Renal cortical epithelial cell (primary cell): ENCODE measurements at regions not wholly inside any gene's neighbourhood (a gene's known extent, or its start where the extent isn't known, plus 50 kb on each side); places are given as distances from the start of the nearest gene placed in this dataset.
A peak's percentile ranks its signal among the peaks of the same experiment; 100 is the strongest.

Experiments
- DNase-seq: peaks from one replicate; pipeline ENCODE4 v3.0.0-alpha.2; 2011; ENCODE audit warnings: low read depth

DNA sequence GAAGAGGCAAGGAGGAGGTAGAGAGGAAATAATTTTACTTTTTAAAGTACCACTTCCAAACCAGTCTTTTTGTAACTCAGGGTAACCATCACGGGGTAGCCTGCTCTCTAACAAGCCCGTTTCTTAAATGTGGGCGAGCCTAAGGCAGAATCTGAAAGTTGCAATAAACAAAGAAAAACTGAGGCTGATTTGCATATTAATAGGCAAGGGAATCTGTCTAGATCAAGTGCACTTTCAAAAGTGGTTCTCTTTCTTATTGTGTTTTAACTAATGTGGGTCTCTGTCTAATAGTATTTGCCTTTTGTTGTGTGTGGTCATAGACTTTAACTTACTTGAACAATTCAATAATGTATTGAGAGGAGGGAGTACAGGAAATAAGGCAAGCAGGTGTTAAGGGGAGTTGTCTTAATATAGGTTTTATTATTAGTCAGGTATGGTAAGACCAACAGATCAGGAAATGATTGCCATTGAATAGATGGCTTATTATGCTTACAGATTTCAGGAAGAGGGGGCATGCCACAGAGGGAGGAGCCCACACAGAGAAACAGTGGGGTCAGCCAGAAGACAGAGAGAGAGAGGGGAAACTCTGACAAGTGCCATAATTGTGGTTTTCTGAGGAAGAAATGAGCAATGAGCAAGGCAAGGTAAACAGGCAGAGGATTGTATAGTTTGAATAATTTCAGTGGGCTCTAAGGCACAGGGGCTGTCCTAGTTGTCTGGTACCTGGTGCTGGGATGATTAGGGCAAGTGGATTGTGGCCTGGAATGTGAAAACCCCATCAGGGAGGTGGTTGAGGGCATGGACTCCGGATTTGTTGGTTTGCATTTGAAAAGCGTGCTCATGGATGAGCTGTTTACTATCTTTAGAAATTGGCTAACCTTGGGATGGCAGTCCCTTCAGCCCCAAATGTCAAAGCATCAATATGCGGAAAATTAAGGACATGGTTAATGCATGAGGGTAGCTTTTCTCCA, 237.2 kb downstream of the TOX3 start:
- no peak for DNase-seq

DNA sequence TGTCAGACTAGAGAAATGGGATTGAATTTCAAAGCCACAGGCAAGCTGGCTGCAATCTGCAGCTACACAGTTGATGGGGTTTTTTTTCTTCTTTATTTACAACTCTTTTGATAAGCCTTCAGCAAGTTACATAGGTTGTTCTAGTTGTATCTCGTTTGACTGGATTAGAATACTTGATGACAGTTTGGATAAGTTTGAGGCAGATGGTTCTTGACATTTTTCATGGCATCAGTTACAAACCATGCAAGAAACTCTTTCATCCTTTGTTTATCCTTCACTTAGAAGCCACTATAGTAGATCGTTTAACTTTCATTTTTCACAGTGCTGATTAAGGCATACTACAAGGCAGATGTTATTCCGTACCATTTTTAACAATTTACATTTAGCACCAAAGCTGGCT, 238.9 kb downstream of the TOX3 start:
- no peak for DNase-seq

DNA sequence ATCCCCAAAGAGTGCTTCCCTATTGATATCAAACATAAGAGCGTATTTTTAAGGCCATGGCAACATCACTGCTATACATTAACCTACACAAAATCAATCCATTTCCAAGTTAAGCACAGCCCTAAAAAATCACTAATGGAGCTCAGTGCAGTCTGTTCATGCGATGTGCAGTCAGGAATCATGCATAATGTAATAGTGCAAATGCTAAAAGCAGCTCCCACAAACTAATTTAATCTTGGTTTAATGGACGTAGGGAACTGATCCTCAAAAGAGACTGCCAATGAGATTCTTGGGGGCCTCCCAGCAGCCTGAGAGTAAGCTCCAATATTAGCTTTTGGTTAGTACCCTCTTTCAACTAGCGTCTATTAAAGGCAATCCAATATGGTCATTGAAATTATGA, 245.9 kb downstream of the TOX3 start:
- DNase-seq: no peak

- no peak for DNase-seq
These were observed 248.2 kb downstream of the TOX3 start for GRCh38 chr16:52298769-52299168.

DNA sequence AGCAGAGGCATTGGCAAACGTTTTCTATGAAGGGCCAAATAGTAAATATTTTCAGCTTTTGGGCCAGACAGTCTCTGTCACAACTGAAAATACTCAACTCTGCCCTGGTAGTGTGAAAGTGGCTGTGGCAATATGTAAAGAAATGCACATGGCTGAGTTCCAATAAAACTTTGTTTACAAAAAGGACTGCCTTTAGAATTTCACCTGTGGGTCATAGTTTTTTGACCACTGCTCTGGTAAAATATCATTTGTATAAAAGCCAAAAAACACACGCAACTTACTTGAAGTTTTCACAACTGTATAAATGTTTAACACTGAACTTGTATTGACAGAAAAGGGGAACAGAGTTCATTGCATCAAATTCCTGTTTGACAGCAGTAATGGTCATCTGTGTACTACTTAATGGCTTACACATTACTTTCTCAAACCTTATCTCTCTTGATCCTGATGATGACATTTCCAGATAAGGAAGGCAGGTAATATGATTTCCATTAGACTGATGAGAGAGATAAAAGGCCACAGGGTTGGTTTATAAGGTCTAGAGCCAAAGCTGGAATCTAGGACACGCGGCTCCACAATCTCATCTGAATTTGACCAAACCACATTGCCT, 250.1 kb downstream of the TOX3 start:
- DNase-seq: peak; percentile 1

GRCh38 chr16:52296076-52296475, 250.9 kb downstream of the TOX3 start:
- DNase-seq: no peak

DNA sequence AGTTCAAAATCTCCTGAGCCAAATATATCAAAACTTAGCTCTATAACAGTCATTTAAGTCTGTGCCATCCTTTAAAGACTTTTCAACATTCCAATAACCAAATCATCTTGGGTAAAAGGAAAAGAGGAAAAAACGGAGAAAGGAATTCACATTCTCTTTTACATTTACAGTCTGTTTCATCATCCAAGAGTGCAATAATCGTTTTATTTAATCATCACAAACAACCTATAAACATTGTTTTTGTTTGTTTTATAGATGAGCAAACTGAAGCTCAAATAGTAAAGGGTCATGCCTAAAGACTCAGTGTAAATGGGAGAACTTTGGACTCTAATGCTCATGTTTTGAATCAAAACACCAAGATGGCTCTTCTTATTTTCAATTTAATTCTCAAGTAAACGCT, 252.3 kb downstream of the TOX3 start:
- DNase-seq: no peak

GRCh38 chr16:52293204-52293603, 253.7 kb downstream of the TOX3 start:
- peak; percentile 1 for DNase-seq

DNA sequence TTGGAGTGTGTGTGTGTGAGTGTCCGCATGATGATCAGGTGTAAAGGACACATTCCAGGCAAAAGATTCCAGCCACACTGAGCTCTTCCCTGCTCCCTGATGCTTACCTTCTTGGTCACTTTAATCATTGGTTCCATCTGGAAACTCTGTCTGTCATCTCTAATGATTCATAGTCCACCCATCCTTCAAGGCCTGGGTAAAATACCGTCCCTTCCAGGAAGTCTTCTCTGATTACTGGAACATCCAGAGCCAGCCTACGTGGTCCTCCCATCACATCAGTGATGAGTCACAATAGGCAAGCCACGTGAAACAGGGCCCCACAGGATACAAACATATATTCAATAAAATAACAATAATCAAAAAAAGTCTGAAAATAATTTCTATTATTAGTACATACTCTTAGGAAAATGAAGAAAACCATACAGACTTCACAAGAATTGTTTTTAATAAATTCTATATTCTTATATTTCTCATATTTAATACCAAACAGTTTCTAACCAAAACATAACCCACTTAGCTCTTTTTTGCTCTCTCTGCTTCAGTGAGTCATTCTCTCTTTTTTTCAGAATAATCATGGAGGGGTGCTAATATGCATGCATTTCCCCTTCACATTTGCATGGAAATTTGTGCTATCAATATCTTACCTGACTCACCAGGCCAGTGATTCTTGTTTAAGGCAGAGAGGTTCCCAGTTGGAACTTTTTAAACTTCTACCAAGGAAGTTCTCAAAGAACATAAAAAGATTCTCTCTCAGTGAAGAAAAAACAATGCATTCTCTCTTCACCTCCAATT, 263.2 kb downstream of the TOX3 start:
- peak; percentile 56 for DNase-seq

DNA sequence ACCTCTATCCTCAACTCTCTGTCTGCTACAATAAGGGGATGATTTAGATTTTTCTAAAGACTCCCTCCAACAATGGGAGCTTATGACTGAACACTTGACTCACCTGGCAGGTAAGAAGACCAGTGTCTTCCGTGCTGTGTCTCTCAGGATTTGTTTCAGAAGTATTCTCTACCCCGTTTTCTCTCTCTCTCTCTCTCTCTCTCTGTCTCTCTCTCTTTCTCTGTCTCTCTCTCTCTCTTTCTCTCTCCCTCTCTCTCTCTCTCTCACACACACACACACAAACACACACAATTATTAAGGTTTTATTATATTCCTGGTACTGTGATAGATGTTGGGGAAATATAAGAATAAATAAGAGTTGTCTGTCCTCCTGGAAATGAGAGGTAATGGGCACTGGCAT, 263.9 kb downstream of the TOX3 start:
- peak; percentile 17 for DNase-seq

DNA sequence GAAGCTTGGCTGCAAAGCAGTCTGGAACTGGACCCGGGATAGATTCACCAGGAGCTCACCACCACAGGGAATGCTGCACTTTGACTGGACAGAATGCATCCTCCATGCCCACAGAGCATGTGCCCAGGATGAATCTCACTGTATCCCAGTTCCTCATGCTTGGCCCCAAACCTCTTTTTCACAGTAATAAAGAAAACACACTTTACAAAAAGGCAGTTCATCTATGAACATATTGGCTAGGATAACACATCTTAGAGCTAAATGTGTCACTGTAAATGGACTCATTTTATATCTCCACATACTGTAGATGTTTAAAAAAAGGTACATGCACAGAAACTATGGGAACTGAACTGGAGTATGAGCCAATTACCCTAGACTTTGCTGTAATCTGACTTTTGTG, 266.9 kb downstream of the TOX3 start:
- no peak for DNase-seq

DNA sequence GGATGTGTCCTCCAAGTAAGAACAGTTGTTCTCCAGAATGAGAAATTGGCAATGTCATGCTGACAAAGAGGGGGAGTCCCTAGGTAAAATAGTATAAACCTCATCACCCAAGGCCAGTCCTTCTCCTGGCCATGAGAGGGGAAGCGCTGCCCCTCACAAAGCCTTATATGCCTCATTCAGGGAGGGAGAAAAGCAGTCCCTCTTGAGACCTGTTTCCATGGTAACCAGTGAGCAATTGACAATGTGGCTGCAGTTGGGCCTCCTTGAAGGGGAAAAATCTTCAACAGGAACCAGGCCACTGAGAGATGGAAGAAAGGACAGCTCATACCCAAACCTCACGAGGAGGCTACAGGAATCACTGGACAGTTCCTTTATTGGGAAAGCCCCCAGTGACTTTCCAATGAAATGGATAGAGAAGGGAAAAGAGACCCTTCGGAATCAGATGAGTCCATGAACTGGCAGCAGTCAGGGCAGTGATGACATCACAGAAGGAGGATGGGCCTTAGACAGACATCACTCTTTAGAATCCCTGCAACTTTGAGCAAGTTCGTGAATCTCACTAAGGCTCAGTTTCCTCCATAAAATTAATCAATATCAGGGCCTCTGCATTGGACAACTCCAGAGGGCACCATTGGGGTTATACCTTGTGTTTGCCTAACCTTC, 275.7 kb downstream of the TOX3 start:
- no peak for DNase-seq

- peak; percentile 65 for DNase-seq
These were observed 281.5 kb downstream of the TOX3 start for GRCh38 chr16:52265446-52265861.

- no peak for DNase-seq
These were observed 289.4 kb downstream of the TOX3 start for GRCh38 chr16:52257534-52257933.

DNA sequence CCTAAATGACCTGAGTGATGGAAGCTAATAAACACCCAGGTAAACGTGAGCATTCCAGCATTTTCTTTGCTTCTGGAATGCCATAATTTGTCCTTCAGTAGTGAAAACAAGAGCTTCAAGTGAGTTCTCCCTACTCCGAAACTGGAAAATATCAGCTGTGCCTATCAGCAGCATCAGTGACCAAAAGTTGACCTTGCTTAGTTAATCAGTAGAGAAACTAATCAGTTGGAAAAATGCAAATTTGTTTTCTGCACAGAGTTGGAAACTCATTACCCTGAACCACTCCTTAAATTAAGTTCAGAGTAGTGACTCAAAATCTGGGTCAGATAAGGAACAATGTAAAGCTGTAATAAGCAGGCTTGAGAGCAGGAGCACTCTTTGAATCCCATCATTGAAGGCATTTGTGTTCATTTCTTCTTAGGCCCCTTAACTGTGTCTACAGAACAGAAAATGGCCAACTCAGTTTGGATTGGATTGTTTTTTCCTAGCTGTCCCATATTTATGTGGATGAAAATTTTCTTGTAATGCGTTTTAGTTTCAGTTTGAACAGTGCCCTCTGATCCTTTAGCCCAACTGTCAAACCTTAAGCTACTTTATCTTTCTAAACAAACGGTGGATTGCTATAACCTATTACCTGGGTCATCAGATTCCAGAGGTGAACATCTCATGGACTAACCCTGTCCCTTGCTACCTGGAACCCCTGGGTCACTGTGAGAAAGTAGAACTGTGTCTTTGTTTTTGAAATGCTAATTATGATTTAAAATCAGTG, 290.4 kb downstream of the TOX3 start:
- DNase-seq: peak; percentile 86

- DNase-seq: peak; percentile 84
These were observed 292.2 kb downstream of the TOX3 start for GRCh38 chr16:52254746-52255145.

GRCh38 chr16:52252680-52253079, 294.3 kb downstream of the TOX3 start:
- no peak for DNase-seq

DNA sequence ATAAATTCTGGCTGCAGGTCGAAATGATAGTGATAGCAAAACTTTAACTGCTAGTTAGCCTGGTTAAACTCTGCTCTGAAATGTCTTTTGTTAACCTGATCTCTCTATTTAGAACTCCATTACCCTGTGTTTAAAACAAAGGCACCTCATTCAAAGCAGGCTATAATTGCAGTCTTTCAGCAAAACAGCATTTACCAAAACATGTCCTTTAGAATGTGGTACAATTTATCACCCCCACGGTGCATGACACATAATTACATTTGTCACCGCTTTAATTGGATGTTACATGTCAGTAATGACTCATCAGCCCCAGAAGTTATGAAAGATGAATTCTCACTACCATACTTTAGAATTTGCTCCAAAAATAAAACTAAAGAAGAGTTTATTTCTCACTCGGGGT, 295.4 kb downstream of the TOX3 start:
- DNase-seq: peak; percentile 52

- DNase-seq: no peak
These were observed 299.2 kb downstream of the TOX3 start for GRCh38 chr16:52247737-52248136.

GRCh38 chr16:52238710-52239109, 308.2 kb downstream of the TOX3 start:
- no peak for DNase-seq

DNA sequence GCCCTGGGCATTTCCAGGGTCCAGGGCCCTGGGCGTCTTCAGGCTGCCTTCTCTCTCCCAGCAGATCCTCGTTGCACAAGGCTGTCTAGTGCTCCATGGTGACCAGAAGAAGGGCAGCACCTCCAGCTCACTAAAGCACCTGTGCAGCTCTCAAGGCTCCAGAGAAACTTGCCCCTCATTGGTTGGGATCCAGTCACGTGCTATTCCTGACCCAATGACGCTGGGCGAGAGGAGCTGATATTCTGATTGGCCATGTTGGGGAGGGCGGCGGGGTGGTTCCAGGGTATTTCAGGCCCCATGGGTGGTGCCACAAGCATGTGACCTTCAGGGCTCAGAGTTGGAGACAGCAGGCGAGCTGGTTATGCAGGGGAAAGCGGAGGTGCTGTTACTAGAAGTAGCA, 309.1 kb downstream of the TOX3 start:
- DNase-seq: no peak
